HS-5 (cell line): ENCODE measurements at regions not wholly inside any gene's neighbourhood (a gene's known extent, or its start where the extent isn't known, plus 50 kb on each side); places are given as distances from the start of the nearest gene placed in this dataset.
A peak's percentile ranks its signal among the peaks of the same experiment; 100 is the strongest.

ENCODE experiments used
- DNase-seq: peaks from one replicate; pipeline ENCODE4 v3.0.0-alpha.2; 2012; ENCODE audit warnings: low read depth

GRCh38 chr6:105791583-105792318 is 294.4 kb upstream of the PRDM1 start:
- no peak for DNase-seq

- DNase-seq: no peak
Observed at GRCh38 chr6:105791179-105791578, 295.0 kb upstream of the PRDM1 start.

- DNase-seq: no peak
Observed at GRCh38 chr6:105790635-105791034, 295.5 kb upstream of the PRDM1 start.

- DNase-seq: no peak
Observed at GRCh38 chr6:105789935-105790334, 296.2 kb upstream of the PRDM1 start.

GRCh38 chr6:105787747-105788146 is 298.4 kb upstream of the PRDM1 start:
- no peak for DNase-seq

- DNase-seq: no peak
Observed at GRCh38 chr6:105786890-105787655, 299.1 kb upstream of the PRDM1 start.

- DNase-seq: no peak
Observed at GRCh38 chr6:105786449-105786848, 299.7 kb upstream of the PRDM1 start.

- no peak for DNase-seq
Observed at GRCh38 chr6:105785066-105785811, 300.9 kb upstream of the PRDM1 start.

- no peak for DNase-seq
Observed at GRCh38 chr6:105784179-105784578, 302.0 kb upstream of the PRDM1 start.

- DNase-seq: no peak
Observed at GRCh38 chr6:105783333-105783935, 302.7 kb upstream of the PRDM1 start.

- no peak for DNase-seq
Observed at GRCh38 chr6:105781915-105782314, 304.2 kb upstream of the PRDM1 start.

GRCh38 chr6:105781248-105781647 is 304.9 kb upstream of the PRDM1 start:
- no peak for DNase-seq

GRCh38 chr6:105780146-105780860 is 305.8 kb upstream of the PRDM1 start:
- no peak for DNase-seq

- no peak for DNase-seq
Observed at GRCh38 chr6:105779110-105779509, 307.0 kb upstream of the PRDM1 start.

GRCh38 chr6:105775095-105775494 is 311.0 kb upstream of the PRDM1 start:
- no peak for DNase-seq

GRCh38 chr6:105774247-105774646 is 311.9 kb upstream of the PRDM1 start:
- no peak for DNase-seq

- peak; percentile 45 for DNase-seq
Observed at GRCh38 chr6:105771313-105771970, 314.7 kb upstream of the PRDM1 start.

GRCh38 chr6:105769987-105770386 is 316.1 kb upstream of the PRDM1 start:
- DNase-seq: peak; percentile 42

GRCh38 chr6:105769197-105769596 is 316.9 kb upstream of the PRDM1 start:
- no peak for DNase-seq

GRCh38 chr6:105767541-105767940 is 318.6 kb upstream of the PRDM1 start:
- no peak for DNase-seq

GRCh38 chr6:105765239-105765638 is 320.9 kb upstream of the PRDM1 start:
- DNase-seq: no peak
